GM19239 (cell line): ENCODE measurements at regions not wholly inside any gene's neighbourhood (a gene's known extent, or its start where the extent isn't known, plus 50 kb on each side); places are given as distances from the start of the nearest gene placed in this dataset.

ENCODE experiments used
- DNase-seq: peaks from one replicate; pipeline ENCODE4 v3.0.0; 2011; ENCODE audit warnings: low spot score; ENCODE audit not compliant: insufficient read length
- FAIRE-seq: peaks from 2 replicates; lab custom pipeline; 2011; peaks lifted over from hg19 to GRCh38; lab: Jason Lieb, UNC

- FAIRE-seq: no peak
These were observed 74.9 kb downstream of the MIAT start for GRCh38 chr22:26732284-26732683.

GRCh38 chr22:26734339-26735018 lies 77.1 kb downstream of the MIAT start:
- no peak for FAIRE-seq
- no peak for DNase-seq

More at GRCh38 chr22:26732284-26732683, 74.9 kb downstream of the MIAT start:
- no peak for DNase-seq

GRCh38 chr22:26735019-26735409 lies 77.6 kb downstream of the MIAT start:
- no peak for DNase-seq
- FAIRE-seq: no peak

GRCh38 chr22:26737262-26737661 lies 79.9 kb downstream of the MIAT start:
- no peak for FAIRE-seq

GRCh38 chr22:26740253-26740652 lies 82.9 kb downstream of the MIAT start:
- FAIRE-seq (no peak), DNase-seq (no peak)

More at GRCh38 chr22:26737262-26737661, 79.9 kb downstream of the MIAT start:
- no peak for DNase-seq

DNA sequence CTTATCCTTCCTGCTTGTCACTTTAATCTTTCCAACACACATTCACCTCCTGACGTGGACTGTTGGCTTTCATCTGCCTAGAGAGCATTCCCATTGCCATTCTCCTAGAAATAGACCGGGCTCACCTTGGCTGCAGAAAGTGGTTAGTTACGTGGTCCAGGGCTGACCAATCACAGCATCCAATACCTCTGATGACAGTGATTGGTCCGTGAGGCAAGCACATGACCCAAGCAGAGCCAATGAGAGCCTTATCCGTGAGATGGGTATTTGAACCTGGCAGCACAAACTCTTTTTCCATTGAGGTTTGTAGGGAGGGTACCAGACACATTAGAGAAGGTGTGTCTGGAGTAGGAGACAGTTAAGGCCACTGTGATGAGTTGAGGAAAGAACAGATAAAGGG lies 85.8 kb downstream of the MIAT start:
- no peak for DNase-seq
- no peak for FAIRE-seq

GRCh38 chr22:26744892-26745808 lies 87.8 kb downstream of the MIAT start:
- DNase-seq (no peak), FAIRE-seq (no peak)

DNA sequence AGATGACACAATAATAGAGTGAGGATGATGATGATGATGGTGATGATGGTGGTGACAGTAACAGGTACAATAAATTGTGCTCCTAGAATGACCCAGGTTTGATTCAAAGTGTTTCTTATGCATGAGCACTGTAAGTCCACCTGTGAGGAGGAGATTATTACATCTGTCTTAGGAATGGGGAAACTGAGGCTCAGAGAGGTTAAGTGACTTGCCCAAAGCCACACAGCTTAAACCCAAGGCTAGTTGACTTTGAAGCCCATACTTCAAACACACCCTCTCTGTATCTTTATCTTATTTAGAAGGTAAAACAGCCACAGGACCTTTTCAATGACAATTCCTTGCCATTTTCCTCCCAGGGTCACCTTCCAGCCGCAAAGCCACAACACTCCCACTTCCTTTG lies 88.9 kb downstream of the MIAT start:
- DNase-seq: no peak
- no peak for FAIRE-seq

GRCh38 chr22:26748845-26749244 lies 91.5 kb downstream of the MIAT start:
- FAIRE-seq: no peak
- no peak for DNase-seq

DNA sequence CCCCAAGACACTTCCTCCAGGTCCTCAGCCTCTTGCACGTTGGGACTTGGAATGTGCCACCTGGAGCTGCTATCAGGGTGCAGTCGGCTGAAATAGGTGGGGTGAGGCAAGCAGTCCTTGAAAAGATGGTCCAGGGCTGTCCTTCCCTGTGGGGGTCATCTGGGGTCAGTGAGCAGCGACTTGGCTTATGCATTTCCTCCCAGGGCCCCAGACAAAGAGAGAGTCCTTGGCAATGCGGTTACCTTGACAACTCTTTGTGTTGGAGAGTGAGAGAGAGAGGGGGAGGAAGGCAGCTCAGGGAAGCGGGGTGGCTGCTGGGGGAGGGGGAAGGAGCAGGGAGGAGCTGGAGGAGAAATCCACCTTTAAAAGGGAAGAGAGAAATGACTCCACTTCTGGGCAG lies 93.8 kb downstream of the MIAT start:
- DNase-seq (no peak), FAIRE-seq (no peak)

DNA sequence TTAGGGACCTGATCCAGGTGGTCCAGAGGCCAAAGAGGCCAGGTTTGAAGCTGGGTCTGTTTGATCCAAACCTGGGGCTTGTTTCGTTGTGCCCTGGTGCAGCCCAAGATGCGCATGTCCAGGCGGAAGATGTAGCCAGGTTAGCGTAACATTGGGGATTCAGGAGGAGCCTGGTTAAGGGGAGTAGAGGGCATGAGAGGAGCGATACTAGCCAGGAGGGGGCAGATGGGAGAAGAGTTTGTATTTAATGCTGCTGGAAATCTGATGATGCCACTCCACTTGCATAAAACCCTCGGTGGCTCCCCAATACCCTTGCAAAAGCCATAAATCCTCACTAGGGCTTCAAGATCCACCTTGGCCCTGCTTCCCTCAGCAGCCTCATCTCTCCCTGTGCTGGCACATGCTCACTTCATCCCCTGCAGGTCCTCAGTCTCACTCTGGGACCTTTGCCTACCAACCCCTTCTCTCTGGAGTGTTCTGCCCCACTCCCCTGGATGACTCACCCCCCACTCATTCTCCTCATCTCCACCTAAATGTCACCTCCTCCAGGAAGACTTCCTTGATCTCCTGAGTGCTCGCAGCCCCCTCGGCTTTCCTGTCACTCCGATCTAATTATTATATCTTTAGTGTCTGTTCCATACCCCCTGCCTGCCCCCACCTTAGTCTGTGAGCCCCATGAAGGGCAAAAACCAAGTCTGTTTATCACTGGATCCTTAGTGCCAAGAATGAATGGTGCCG lies 95.9 kb downstream of the MIAT start:
- DNase-seq (no peak), FAIRE-seq (no peak)

GRCh38 chr22:26756675-26757293 lies 99.4 kb downstream of the MIAT start:
- FAIRE-seq (no peak), DNase-seq (peak; percentile 48)

DNA sequence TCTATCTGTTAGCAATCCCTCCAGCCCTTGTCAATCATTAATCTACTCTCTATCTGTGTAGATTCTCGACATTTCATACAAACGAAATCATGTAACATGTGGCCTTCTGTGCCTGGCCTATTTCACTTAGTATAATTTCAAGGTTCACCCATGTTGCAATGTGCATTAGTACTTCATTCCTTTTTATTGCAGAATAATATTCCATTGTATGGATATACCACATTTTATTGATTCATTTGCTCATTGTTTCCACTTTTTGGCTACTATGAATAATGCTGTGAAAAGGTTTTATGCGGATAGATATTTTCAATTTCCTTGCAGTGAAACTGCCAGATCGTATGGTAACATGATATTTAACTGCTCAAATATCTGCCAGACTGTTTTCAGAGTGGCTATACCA lies 100.1 kb downstream of the MIAT start:
- DNase-seq: no peak
- no peak for FAIRE-seq

- FAIRE-seq: no peak
- no peak for DNase-seq
These were observed 105.4 kb downstream of the MIAT start for GRCh38 chr22:26762503-26763472.

DNA sequence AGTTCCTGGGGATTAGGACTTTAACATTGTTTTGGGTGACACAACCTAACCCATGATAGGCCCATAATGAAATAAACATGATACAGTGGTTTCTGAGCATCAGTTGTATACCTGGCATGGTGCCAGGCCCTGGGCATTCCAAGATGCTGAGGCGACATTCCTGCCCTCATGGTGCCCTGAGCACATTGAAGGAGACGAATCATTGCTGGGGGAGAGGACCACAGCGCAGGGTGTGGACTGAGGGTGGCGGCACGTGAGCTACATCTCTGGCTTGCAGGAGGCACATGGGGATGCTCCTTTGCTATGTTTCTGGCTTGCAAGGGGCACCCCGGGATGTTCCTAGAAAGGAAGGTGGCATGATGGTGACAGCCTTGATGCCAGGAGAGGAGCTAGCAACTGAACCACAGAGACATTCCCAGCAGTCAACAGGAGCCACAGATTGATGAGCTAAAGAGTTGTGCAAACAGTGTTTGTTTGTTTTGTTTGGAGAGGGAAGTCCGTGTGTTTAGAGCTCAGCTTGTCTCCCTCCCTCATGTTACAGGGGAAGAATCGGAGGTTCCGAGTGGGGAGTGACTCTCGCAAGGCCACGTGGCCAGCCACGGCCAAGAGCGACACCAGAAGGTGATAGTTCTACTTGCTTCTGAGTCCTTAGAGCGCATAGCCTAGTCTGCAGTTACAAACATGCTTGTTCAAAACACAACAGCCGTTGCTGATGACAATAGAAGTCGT lies 106.4 kb downstream of the MIAT start:
- no peak for FAIRE-seq
- no peak for DNase-seq

DNA sequence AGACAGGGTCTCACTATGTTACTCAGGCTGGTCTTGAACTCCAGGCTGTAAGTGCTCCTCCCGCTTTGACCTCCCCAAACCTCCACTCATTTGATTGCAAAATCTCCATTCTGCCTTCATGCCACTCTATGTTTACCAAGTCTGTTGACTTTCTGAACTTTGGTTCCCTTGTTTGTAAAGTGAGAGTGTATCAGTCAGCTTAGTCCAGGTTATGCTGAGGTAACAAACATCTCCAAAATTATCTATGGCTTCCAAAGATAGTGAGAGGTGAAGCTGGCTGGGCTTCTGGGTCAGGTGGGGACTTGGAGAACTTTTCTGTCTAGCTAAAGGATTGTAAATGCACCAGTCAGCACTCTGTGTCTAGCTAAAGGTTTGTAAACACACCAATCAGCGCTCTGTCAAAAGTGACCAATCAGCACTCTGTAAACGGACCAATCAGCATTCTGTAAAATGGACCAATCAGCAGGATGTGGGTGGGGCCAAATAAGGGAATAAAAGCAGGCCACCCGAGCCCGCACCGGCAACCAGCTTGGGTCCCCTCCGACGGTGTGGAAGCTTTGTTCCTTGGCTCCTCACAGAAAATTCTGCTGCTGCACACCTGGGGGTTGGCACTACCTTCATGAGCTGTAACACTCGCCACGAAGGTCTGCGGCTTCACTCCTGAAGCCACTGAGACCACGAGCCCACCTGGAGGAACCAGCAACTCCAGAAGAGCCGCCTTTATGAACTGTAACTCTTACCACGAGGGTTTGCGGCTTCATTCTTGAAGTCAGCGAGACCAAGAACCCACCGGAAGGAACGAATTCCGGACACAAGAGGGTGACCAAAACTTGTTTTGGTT lies 109.3 kb downstream of the MIAT start:
- no peak for FAIRE-seq
- DNase-seq: no peak

GRCh38 chr22:26767351-26768155 lies 110.2 kb downstream of the MIAT start:
- DNase-seq: no peak
- no peak for FAIRE-seq
